ENCODE measurements at regions not wholly inside any gene's neighbourhood (a gene's known extent, or its start where the extent isn't known, plus 50 kb on each side); places are given as distances from the start of the nearest gene placed in this dataset.
A peak's percentile ranks its signal among the peaks of the same experiment; 100 is the strongest.
"Not testable (repeated sequence)": the region's sequence is repeated elsewhere in the genome, so short reads cannot be mapped to it uniquely, and the experiment has no call there.

DNA sequence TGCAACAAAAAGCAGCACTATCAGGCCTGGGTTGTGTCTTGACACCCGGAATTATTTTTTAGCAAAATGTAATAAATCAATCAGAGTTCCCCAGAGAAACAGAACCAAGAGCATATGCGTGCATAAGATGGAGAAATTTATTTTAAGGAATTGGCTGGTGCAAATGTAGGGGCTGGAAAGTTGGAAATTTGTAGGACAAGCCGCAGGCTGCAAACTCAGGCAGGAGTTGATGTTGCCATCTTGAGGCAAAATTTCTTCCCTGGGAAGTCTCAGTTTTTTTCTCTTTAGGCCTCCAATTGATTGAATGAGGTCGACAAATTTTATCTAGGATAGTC is 158.9 kb upstream of the FAM20A start:
- in situ Hi-C loops (cut with HindIII; ENCODE audit: low sequenced_read_pairs) = no loop called here
- H3K4me3 ChIP-seq (ENCODE audit: low read depth, low read length) = no peak overlapping the region
- DNase-seq (ENCODE audit: low read depth, low spot score) = no peak
- TF ChIP-seq, protein P1, sequence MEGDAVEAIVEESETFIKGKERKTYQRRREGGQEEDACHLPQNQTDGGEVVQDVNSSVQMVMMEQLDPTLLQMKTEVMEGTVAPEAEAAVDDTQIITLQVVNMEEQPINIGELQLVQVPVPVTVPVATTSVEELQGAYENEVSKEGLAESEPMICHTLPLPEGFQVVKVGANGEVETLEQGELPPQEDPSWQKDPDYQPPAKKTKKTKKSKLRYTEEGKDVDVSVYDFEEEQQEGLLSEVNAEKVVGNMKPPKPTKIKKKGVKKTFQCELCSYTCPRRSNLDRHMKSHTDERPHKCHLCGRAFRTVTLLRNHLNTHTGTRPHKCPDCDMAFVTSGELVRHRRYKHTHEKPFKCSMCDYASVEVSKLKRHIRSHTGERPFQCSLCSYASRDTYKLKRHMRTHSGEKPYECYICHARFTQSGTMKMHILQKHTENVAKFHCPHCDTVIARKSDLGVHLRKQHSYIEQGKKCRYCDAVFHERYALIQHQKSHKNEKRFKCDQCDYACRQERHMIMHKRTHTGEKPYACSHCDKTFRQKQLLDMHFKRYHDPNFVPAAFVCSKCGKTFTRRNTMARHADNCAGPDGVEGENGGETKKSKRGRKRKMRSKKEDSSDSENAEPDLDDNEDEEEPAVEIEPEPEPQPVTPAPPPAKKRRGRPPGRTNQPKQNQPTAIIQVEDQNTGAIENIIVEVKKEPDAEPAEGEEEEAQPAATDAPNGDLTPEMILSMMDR (IDR thresholded peaks at IDR 0.05; ENCODE audit: low read depth, low read length) = no peak

DNA sequence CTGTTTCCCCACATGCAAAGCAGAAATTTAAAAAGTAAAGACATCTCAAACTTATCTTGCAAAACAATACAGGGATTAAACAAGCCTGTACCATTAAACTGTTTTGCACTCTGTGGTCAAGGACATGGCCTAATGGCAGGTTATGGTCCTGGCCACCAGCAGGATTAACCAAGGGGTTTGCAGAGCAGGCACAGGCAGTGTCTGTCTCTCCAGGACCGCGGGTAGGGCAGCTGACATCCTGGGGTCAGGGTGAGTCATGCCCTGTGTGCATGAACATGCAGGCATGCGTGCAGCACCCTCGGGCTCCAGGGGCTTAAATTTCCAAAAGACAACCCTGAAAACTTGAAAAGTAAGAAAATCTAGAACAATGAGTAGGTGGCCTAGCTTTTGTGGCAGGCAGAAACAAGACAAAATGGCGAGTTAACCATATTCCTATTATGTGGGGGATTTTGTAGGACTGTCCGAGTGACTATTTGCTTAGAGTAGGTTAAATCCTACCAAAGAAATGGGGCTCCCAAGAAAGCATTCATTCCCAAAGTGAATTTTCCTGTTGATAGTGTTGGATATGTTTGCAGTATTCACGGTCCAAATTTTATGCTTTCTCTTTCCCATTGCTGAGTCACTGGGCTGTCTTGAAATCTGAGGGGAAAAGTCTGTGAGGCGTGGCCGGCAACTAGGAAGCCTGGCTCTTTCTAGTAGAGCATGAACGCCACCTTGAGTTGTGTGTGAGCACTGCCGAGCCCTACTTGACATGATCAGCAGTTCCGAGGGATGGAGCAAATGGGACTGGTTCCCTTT is 158.4 kb upstream of the FAM20A start:
- TF ChIP-seq, protein P1 (IDR thresholded peaks at IDR 0.05; ENCODE audit: low read depth, low read length) = peak; percentile 97
- peak; percentile 93 for DNase-seq (ENCODE audit: low read depth, low spot score)
- peak overlapping the region; percentile 29 for H3K4me3 ChIP-seq (ENCODE audit: low read depth, low read length)
- in situ Hi-C loops (cut with HindIII; ENCODE audit: low sequenced_read_pairs) = no loop called here

DNA sequence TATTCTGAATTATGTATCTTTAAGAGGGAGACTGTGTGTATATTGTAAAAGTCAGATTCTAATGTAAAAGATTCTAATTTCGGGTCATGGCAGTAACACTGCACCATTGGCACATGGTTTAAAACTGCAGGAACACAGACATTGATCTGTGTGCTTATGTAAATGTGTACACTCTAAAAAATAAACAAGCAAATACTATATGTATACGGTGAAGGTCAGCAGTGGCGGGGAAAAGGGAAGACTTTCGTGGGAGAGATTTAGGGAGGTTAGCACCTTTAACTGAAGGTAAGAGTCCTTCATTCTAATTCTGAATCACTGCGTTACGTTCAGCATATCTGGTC is 157.8 kb upstream of the FAM20A start:
- TF ChIP-seq, protein P1 (IDR thresholded peaks at IDR 0.05; ENCODE audit: low read depth, low read length) = no peak
- in situ Hi-C loops (cut with HindIII; ENCODE audit: low sequenced_read_pairs) = no loop called here
- no peak overlapping the region for H3K4me3 ChIP-seq (ENCODE audit: low read depth, low read length)
- no peak for DNase-seq (ENCODE audit: low read depth, low spot score)

- DNase-seq (ENCODE audit: low read depth, low spot score); H3K4me3 ChIP-seq (ENCODE audit: low read depth, low read length); in situ Hi-C loops (cut with HindIII; ENCODE audit: low sequenced_read_pairs): not testable (repeated sequence)
Measured at GRCh38 chr17:68757866-68758757, 156.9 kb upstream of the FAM20A start.

GRCh38 chr17:68753985-68754769 is 153.0 kb upstream of the FAM20A start:
- no peak for DNase-seq (ENCODE audit: low read depth, low spot score)
- TF ChIP-seq, protein P1 (IDR thresholded peaks at IDR 0.05; ENCODE audit: low read depth, low read length) = no peak
- in situ Hi-C loops (cut with HindIII; ENCODE audit: low sequenced_read_pairs) = no loop called here

DNA sequence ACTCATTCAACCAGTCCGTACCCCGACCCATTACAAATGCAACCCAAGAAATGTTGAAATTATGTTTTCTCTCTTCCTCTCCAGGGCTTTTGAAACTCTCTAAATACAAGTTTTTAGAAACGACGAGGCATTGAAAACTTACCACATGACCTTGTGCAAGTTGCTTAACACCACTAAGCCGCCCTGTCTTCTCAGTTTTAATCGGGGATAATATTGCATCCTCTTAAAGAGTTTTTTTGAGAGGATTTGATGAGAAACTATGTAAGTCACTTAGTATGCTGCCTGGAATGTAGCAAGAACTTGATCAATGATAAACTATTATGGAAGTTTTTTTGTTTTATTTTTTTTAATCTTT is 149.0 kb upstream of the FAM20A start:
- no peak overlapping the region for H3K4me3 ChIP-seq (ENCODE audit: low read depth, low read length)
- no peak for DNase-seq (ENCODE audit: low read depth, low spot score)
- TF ChIP-seq, protein P1 (IDR thresholded peaks at IDR 0.05; ENCODE audit: low read depth, low read length) = no peak
- in situ Hi-C loops (cut with HindIII; ENCODE audit: low sequenced_read_pairs) = no loop called here

More at GRCh38 chr17:68753985-68754769, 153.0 kb upstream of the FAM20A start:
- no peak overlapping the region for H3K4me3 ChIP-seq (ENCODE audit: low read depth, low read length)
